Natural killer cell treated with Interleukin-12 subunit alpha and Interleukin-12 subunit beta and Interleukin-15 and Interleukin-18, amount 100 ng/mL, for 72 hours (primary cell): ENCODE measurements at regions not wholly inside any gene's neighbourhood (a gene's known extent, or its start where the extent isn't known, plus 50 kb on each side); places are given as distances from the start of the nearest gene placed in this dataset.

Experiments
- ATAC-seq, 2 donors: fragments of 150-1000 bp; cut with Tn5 transposase in 1 of 2; sonication (Bioruptor Pico), chemical (Tn5 transposase) in 1 of 2; 2 replicates each; pipeline ENCODE4 v1.10.0; 2021
- DNase-seq: peaks from one replicate; pipeline ENCODE4 v3.0.0; 2022; ENCODE audit warnings: low spot score
- H3K27ac Mint-ChIP-seq, 2 donors: 1 replicate in 1 of 2; 2 replicates in 1 of 2; pipeline ENCODE4 v1.8.0; 2022; ENCODE audit warnings: mixed read lengths in 2 of 2, mild to moderate bottlenecking in 1 of 2, moderate library complexity in 1 of 2
- H3K27me3 Mint-ChIP-seq, 2 donors: 1 replicate in 1 of 2; 2 replicates in 1 of 2; pipeline ENCODE4 v1.8.0; 2022; ENCODE audit warnings: mixed read lengths in 2 of 2
- H3K36me3 Mint-ChIP-seq: one replicate; pipeline ENCODE4 v1.8.0; 2022; ENCODE audit warnings: mixed read lengths
- H3K4me1 Mint-ChIP-seq, 2 donors: 1 replicate in 1 of 2; 2 replicates in 1 of 2; pipeline ENCODE4 v1.8.0; 2022; ENCODE audit warnings: low read depth in 2 of 2, mixed read lengths in 2 of 2, mild to moderate bottlenecking in 1 of 2
- H3K4me3 Mint-ChIP-seq: one replicate; pipeline ENCODE4 v1.8.0; 2022; ENCODE audit warnings: mixed read lengths
- H3K9me3 Mint-ChIP-seq: 2 replicates; pipeline ENCODE4 v1.8.0; 2022; ENCODE audit warnings: mixed read lengths

GRCh38 chr6:165229216-165229615, 80.2 kb downstream of the C6orf118 start:
- no peak for DNase-seq
- H3K27me3 Mint-ChIP-seq = no peaks in the 10 kb centered on the region

GRCh38 chr6:165227644-165228329, 81.6 kb downstream of the C6orf118 start:
- DNase-seq (no peak), ATAC-seq (no peak)
- H3K36me3 Mint-ChIP-seq = no peaks in the 10 kb centered on the region
- H3K9me3 Mint-ChIP-seq = peaks cover 28% of the 10 kb centered on the region
- H3K4me3 Mint-ChIP-seq = no peak overlapping the region
- H3K27me3 Mint-ChIP-seq = no peaks in the 10 kb centered on the region
- no peak overlapping the region for H3K27ac Mint-ChIP-seq
- H3K4me1 Mint-ChIP-seq = no peaks in the 10 kb centered on the region

More at GRCh38 chr6:165229216-165229615, 80.2 kb downstream of the C6orf118 start:
- Mint-ChIP-seq H3K36me3 (no peaks in the 10 kb centered on the region), H3K4me1 (no peaks in the 10 kb centered on the region), H3K27ac (no peak overlapping the region), H3K9me3 (peaks cover 17% of the 10 kb centered on the region), H3K4me3 (no peak overlapping the region)
- no peak for ATAC-seq

GRCh38 chr6:165223736-165224135, 85.7 kb downstream of the C6orf118 start:
- H3K4me1 Mint-ChIP-seq = no peaks in the 10 kb centered on the region
- DNase-seq (no peak), ATAC-seq (no peak)
- H3K4me3 Mint-ChIP-seq = no peak overlapping the region
- peaks cover 32% of the 10 kb centered on the region for H3K9me3 Mint-ChIP-seq
- H3K27me3 Mint-ChIP-seq = no peaks in the 10 kb centered on the region
- H3K36me3 Mint-ChIP-seq = no peaks in the 10 kb centered on the region
- H3K27ac Mint-ChIP-seq = no peak overlapping the region

GRCh38 chr6:165223101-165223500, 86.3 kb downstream of the C6orf118 start:
- Mint-ChIP-seq H3K36me3 (no peaks in the 10 kb centered on the region), H3K4me1 (no peaks in the 10 kb centered on the region), H3K9me3 (peaks cover 32% of the 10 kb centered on the region), H3K4me3 (no peak overlapping the region), H3K27ac (no peak overlapping the region), H3K27me3 (no peaks in the 10 kb centered on the region)
- no peak for ATAC-seq
- no peak for DNase-seq

- no peaks in the 10 kb centered on the region for H3K4me1 Mint-ChIP-seq
- peaks cover 30% of the 10 kb centered on the region for H3K9me3 Mint-ChIP-seq
- no peaks in the 10 kb centered on the region for H3K27me3 Mint-ChIP-seq
- H3K4me3 Mint-ChIP-seq = no peak overlapping the region
- ATAC-seq (no peak), DNase-seq (no peak)
- H3K27ac Mint-ChIP-seq = no peak overlapping the region
- no peaks in the 10 kb centered on the region for H3K36me3 Mint-ChIP-seq
These were observed 86.9 kb downstream of the C6orf118 start for GRCh38 chr6:165222315-165223025.

GRCh38 chr6:165220045-165220444, 89.4 kb downstream of the C6orf118 start:
- no peaks in the 10 kb centered on the region for H3K4me1 Mint-ChIP-seq
- no peaks in the 10 kb centered on the region for H3K27me3 Mint-ChIP-seq
- H3K9me3 Mint-ChIP-seq = peaks cover 33% of the 10 kb centered on the region
- H3K27ac Mint-ChIP-seq = no peak overlapping the region
- DNase-seq = no peak
- no peaks in the 10 kb centered on the region for H3K36me3 Mint-ChIP-seq
- H3K4me3 Mint-ChIP-seq = no peak overlapping the region
- ATAC-seq = no peak

GRCh38 chr6:165219629-165220028, 89.8 kb downstream of the C6orf118 start:
- Mint-ChIP-seq H3K36me3 (no peaks in the 10 kb centered on the region), H3K4me3 (no peak overlapping the region), H3K27ac (no peak overlapping the region), H3K27me3 (no peaks in the 10 kb centered on the region), H3K4me1 (no peaks in the 10 kb centered on the region), H3K9me3 (peaks cover 35% of the 10 kb centered on the region)
- DNase-seq (no peak), ATAC-seq (no peak)

- Mint-ChIP-seq H3K4me3 (no peak overlapping the region), H3K36me3 (no peaks in the 10 kb centered on the region), H3K27ac (no peak overlapping the region), H3K9me3 (peaks cover 32% of the 10 kb centered on the region), H3K27me3 (no peaks in the 10 kb centered on the region), H3K4me1 (no peaks in the 10 kb centered on the region)
- DNase-seq (no peak), ATAC-seq (no peak)
These were observed 90.6 kb downstream of the C6orf118 start for GRCh38 chr6:165218829-165219228.

GRCh38 chr6:165206798-165207197, 102.6 kb downstream of the C6orf118 start:
- Mint-ChIP-seq H3K36me3 (no peaks in the 10 kb centered on the region), H3K4me3 (no peak overlapping the region), H3K27me3 (no peaks in the 10 kb centered on the region), H3K9me3 (peaks cover 10% of the 10 kb centered on the region), H3K4me1 (no peaks in the 10 kb centered on the region), H3K27ac (no peak overlapping the region)
- DNase-seq (no peak), ATAC-seq (no peak)

- no peak for ATAC-seq
- Mint-ChIP-seq H3K27ac (no peak overlapping the region), H3K4me3 (no peak overlapping the region), H3K36me3 (no peaks in the 10 kb centered on the region), H3K4me1 (no peaks in the 10 kb centered on the region), H3K9me3 (peaks cover 20% of the 10 kb centered on the region), H3K27me3 (no peaks in the 10 kb centered on the region)
- DNase-seq = no peak
These were observed 103.8 kb downstream of the C6orf118 start for GRCh38 chr6:165205632-165206031.

GRCh38 chr6:165204807-165205545, 104.4 kb downstream of the C6orf118 start:
- DNase-seq (no peak), ATAC-seq (no peak)
- Mint-ChIP-seq H3K27me3 (no peaks in the 10 kb centered on the region), H3K4me3 (no peak overlapping the region), H3K9me3 (peaks cover 24% of the 10 kb centered on the region), H3K36me3 (no peaks in the 10 kb centered on the region), H3K27ac (no peak overlapping the region), H3K4me1 (no peaks in the 10 kb centered on the region)

GRCh38 chr6:165200178-165200577, 109.2 kb downstream of the C6orf118 start:
- no peak for ATAC-seq
- H3K27ac Mint-ChIP-seq = no peak overlapping the region

GRCh38 chr6:165191461-165191860, 117.9 kb downstream of the C6orf118 start:
- no peaks in the 10 kb centered on the region for H3K27me3 Mint-ChIP-seq
- H3K9me3 Mint-ChIP-seq = peaks cover 14% of the 10 kb centered on the region
- no peak overlapping the region for H3K4me3 Mint-ChIP-seq
- H3K27ac Mint-ChIP-seq = no peak overlapping the region
- no peaks in the 10 kb centered on the region for H3K4me1 Mint-ChIP-seq
- H3K36me3 Mint-ChIP-seq = no peaks in the 10 kb centered on the region
- ATAC-seq (no peak), DNase-seq (no peak)

More at GRCh38 chr6:165200178-165200577, 109.2 kb downstream of the C6orf118 start:
- no peaks in the 10 kb centered on the region for H3K4me1 Mint-ChIP-seq
- peaks cover 20% of the 10 kb centered on the region for H3K9me3 Mint-ChIP-seq
- H3K4me3 Mint-ChIP-seq = no peak overlapping the region
- H3K36me3 Mint-ChIP-seq = no peaks in the 10 kb centered on the region
- no peak for DNase-seq
- H3K27me3 Mint-ChIP-seq = no peaks in the 10 kb centered on the region
